Adrenal gland (tissue), 9 donors: ENCODE measurements at regions not wholly inside any gene's neighbourhood (a gene's known extent, or its start where the extent isn't known, plus 50 kb on each side); places are given as distances from the start of the nearest gene placed in this dataset.
A peak's percentile ranks its signal among the peaks of the same experiment; 100 is the strongest.

Experiments used
- DNase-seq, 7 donors: peaks; one replicate each; pipeline ENCODE4 v3.0.0-alpha.2; 2019 to 2020
- H3K27ac ChIP-seq, 5 donors: fragments of 200-600 bp; sonication (generic) in 4 of 5; 1 replicate in 3 of 5; 2 replicates in 2 of 5; pipeline versions ENCODE4 v1.5.1 to v1.8.0; 2016 to 2020; ENCODE audit warnings: mild to moderate bottlenecking in 1 of 5
- H3K27me3 ChIP-seq: fragments of 200-600 bp; 2 replicates; pipeline ENCODE4 v1.8.0; 2021
- H3K36me3 ChIP-seq, 2 donors: fragments of 200-600 bp; replicated peaks in 1 of 2; 1 replicate in 1 of 2; 2 replicates in 1 of 2; pipeline versions ENCODE4 v1.5.1 to v1.8.0; 2018 to 2022
- H3K4me1 ChIP-seq, 2 donors: fragments of 200-600 bp; replicated peaks in 1 of 2; 1 replicate in 1 of 2; 2 replicates in 1 of 2; pipeline versions ENCODE4 v1.5.1 to v1.8.0; 2018 to 2021
- H3K4me3 ChIP-seq, 4 donors: fragments of 200-600 bp; sonication (generic) in 3 of 4; one replicate each; pipeline ENCODE4 v1.5.1; 2016 to 2018
- H3K9me3 ChIP-seq, 3 donors: fragments of 200-600 bp; sonication (generic) in 1 of 3; replicated peaks in 1 of 3; 1 replicate in 2 of 3; 2 replicates in 1 of 3; pipeline versions ENCODE4 v1.5.1 to v1.8.0; 2016 to 2021
- CTCF ChIP-seq, 6 experiments: fragments of 450-650 bp in 4 of 6; fragments of 200-600 bp in 2 of 6; sonication (generic) in 1 of 6; IDR thresholded peaks; 1 replicate in 5 of 6; 2 replicates in 1 of 6; pipeline versions ENCODE4 v1.5.1 to v1.8.0; 2016 to 2021; ENCODE audit warnings: antibody characterized with exemption in 6 of 6, mild to moderate bottlenecking in 2 of 6, moderate library complexity in 1 of 6
- POLR2A ChIP-seq, 2 donors: fragments of 450-650 bp; IDR thresholded peaks; one replicate each; pipeline ENCODE4 v1.6.1; 2017; ENCODE audit warnings: antibody characterized with exemption in 2 of 2, mild to moderate bottlenecking in 2 of 2, moderate library complexity in 1 of 2
- WGBS, 4 donors: extraction: QIAGEN DNeasy Blood & Tissue Kit in 2 of 4; methylation state at CpG; one replicate each; pipeline versions ENCODE4 v1.1.5 to v1.1.7; 2013 to 2017; 5-methylcytosine and 5-hydroxymethylcytosine counted together
- intact Hi-C, 2 donors: fragments of 100-400 bp; cut with DNase I; formaldehyde crosslinking; loops; one replicate each; pipeline versions ENCODE4 v1.14.1 to v1.15.0; 2022 to 2023
- donor health status: healthy with polysubstance abuse.
- donor health status: Bipolar disorder and iron deficiency.
- donor health status: DM: yes; HTN: yes; CAD: no.
- donor health status: DM: no; HTN: no; CAD: no.
- donor health status: DM: no; HTN: no; CAD: no.

- no peak overlapping the region for H3K27ac ChIP-seq
- TF ChIP-seq POLR2A (IDR thresholded peaks at IDR 0.05), result no peak
- TF ChIP-seq CTCF (IDR thresholded peaks at IDR 0.05), result no peak
- H3K36me3 ChIP-seq, result no peaks in the 10 kb centered on the region
- H3K4me3 ChIP-seq, result no peak overlapping the region
- DNase-seq, result peak in 1 of 7 donors; percentile 12
- H3K9me3 ChIP-seq, result no peaks in the 10 kb centered on the region
- intact Hi-C loops, result no loop called here
- no peaks in the 10 kb centered on the region for H3K27me3 ChIP-seq
- no peaks in the 10 kb centered on the region for H3K4me1 ChIP-seq
- 62 to 74% (median 70%) methylated on average over 9 of the region's 9 CpGs for WGBS, 4 donors
Observed at GRCh38 chr6:122042960-122043735, 356.3 kb upstream of the HSF2 start.

GRCh38 chr6:122048570-122048969 lies 350.9 kb upstream of the HSF2 start:
- Histone ChIP-seq H3K27ac (no peak overlapping the region), H3K9me3 (no peaks in the 10 kb centered on the region), H3K27me3 (no peaks in the 10 kb centered on the region), H3K4me1 (no peaks in the 10 kb centered on the region), H3K4me3 (peak overlapping the region in 2 of 4 donors; percentile 30 to 42), H3K36me3 (no peaks in the 10 kb centered on the region)
- WGBS, 4 donors, result 37 to 45% (median 42%) methylated on average over 3 of the region's 3 CpGs
- intact Hi-C loops, result no loop called here
- TF ChIP-seq POLR2A (IDR thresholded peaks at IDR 0.05), result no peak
- TF ChIP-seq CTCF (IDR thresholded peaks at IDR 0.05), result no peak
- DNase-seq, result no peak

GRCh38 chr6:122049341-122049740 lies 350.1 kb upstream of the HSF2 start:
- H3K27me3 ChIP-seq, result no peaks in the 10 kb centered on the region
- no peaks in the 10 kb centered on the region for H3K9me3 ChIP-seq
- 25 to 34% (median 28%) methylated on average over 6 of the region's 6 CpGs for WGBS, 4 donors
- no peak for TF ChIP-seq POLR2A (IDR thresholded peaks at IDR 0.05)
- TF ChIP-seq CTCF (IDR thresholded peaks at IDR 0.05), result no peak
- H3K4me1 ChIP-seq, result no peaks in the 10 kb centered on the region
- DNase-seq, result peak in 5 of 7 donors; percentile 21 to 29 (median 23)
- H3K4me3 ChIP-seq, result peak overlapping the region in 2 of 4 donors; percentile 30 to 42
- H3K27ac ChIP-seq, result no peak overlapping the region
- H3K36me3 ChIP-seq, result no peaks in the 10 kb centered on the region
- intact Hi-C loops, result no loop called here

- no peak for TF ChIP-seq POLR2A (IDR thresholded peaks at IDR 0.05)
- no peak for TF ChIP-seq CTCF (IDR thresholded peaks at IDR 0.05)
- H3K9me3 ChIP-seq, result no peaks in the 10 kb centered on the region
- no peak overlapping the region for H3K4me3 ChIP-seq
- no peaks in the 10 kb centered on the region for H3K27me3 ChIP-seq
- no peak overlapping the region for H3K27ac ChIP-seq
- no peak for DNase-seq
- intact Hi-C loops, result no loop called here
- H3K4me1 ChIP-seq, result no peaks in the 10 kb centered on the region
- no peaks in the 10 kb centered on the region for H3K36me3 ChIP-seq
Observed at GRCh38 chr6:122050242-122050755, 349.2 kb upstream of the HSF2 start.
